ENCODE measurements at regions not wholly inside any gene's neighbourhood (a gene's known extent, or its start where the extent isn't known, plus 50 kb on each side); places are given as distances from the start of the nearest gene placed in this dataset.

DNA sequence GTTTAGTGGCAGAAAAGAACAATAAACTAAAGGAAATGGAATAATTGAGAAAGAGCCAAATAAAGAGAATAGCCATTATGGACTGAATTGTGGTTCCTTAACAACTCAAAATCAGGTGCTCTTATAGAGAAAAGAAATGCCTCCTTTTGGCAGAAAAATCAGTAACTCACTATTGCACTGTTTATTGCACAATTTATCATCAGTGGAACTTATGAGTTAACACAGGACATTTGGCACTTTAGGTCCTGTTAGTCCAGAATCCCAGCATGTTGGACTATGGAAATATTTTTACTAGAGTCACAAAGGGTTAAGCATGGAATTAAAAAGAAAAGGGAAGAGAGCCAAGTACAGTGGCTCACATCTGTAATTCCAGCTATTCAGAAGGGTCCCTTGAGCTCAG lies 53.8 kb upstream of the JMY start:
- ATAC-seq (ENCODE audit: low read depth) (no peak), DNase-seq (ENCODE audit: low spot score) (no peak)
- H3K4me3 ChIP-seq (ENCODE audit: severe bottlenecking): no peak overlapping the region
- H3K9me3 ChIP-seq (ENCODE audit: severe bottlenecking): no peaks in the 10 kb centered on the region
- H3K27ac ChIP-seq (ENCODE audit: poor library complexity, severe bottlenecking): peak overlapping the region; percentile 35
- TF ChIP-seq, protein P1, sequence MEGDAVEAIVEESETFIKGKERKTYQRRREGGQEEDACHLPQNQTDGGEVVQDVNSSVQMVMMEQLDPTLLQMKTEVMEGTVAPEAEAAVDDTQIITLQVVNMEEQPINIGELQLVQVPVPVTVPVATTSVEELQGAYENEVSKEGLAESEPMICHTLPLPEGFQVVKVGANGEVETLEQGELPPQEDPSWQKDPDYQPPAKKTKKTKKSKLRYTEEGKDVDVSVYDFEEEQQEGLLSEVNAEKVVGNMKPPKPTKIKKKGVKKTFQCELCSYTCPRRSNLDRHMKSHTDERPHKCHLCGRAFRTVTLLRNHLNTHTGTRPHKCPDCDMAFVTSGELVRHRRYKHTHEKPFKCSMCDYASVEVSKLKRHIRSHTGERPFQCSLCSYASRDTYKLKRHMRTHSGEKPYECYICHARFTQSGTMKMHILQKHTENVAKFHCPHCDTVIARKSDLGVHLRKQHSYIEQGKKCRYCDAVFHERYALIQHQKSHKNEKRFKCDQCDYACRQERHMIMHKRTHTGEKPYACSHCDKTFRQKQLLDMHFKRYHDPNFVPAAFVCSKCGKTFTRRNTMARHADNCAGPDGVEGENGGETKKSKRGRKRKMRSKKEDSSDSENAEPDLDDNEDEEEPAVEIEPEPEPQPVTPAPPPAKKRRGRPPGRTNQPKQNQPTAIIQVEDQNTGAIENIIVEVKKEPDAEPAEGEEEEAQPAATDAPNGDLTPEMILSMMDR (IDR thresholded peaks at IDR 0.05; ENCODE audit: poor library complexity, severe bottlenecking): no peak
- H3K4me1 ChIP-seq (ENCODE audit: insufficient read depth, poor library complexity, severe bottlenecking): peaks cover 22% of the 10 kb centered on the region
- no peaks in the 10 kb centered on the region for H3K27me3 ChIP-seq (ENCODE audit: insufficient read depth, poor library complexity, severe bottlenecking)
- H3K36me3 ChIP-seq (ENCODE audit: low read depth): no peaks in the 10 kb centered on the region

DNA sequence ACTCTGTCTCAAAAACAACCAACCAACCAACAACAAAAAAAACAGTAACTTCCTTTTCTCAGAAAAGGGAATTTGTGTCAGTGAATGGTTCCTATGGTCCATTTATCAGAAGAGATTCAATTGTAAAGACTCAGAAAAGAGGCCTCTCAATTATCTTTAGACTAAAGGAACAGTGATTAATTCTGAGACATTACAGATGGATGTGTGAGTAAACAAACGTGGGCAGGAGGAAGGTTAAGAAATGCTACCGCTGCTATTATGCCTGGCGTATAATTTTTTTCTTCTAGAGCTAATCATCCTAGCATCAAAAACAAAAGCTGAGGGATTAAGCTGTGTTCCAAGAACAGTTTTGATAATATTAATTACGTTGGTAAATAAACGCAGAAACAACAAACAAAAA lies 52.9 kb upstream of the JMY start:
- Histone ChIP-seq H3K27me3 (ENCODE audit: insufficient read depth, poor library complexity, severe bottlenecking) (no peaks in the 10 kb centered on the region), H3K4me3 (ENCODE audit: severe bottlenecking) (no peak overlapping the region), H3K4me1 (ENCODE audit: insufficient read depth, poor library complexity, severe bottlenecking) (peaks cover 22% of the 10 kb centered on the region), H3K27ac (ENCODE audit: poor library complexity, severe bottlenecking) (peak overlapping the region; percentile 35), H3K9me3 (ENCODE audit: severe bottlenecking) (no peaks in the 10 kb centered on the region), H3K36me3 (ENCODE audit: low read depth) (no peaks in the 10 kb centered on the region)
- DNase-seq (ENCODE audit: low spot score): no peak
- peak; percentile 77 for ATAC-seq (ENCODE audit: low read depth)
- TF ChIP-seq, protein P1 (IDR thresholded peaks at IDR 0.05; ENCODE audit: poor library complexity, severe bottlenecking): no peak

DNA sequence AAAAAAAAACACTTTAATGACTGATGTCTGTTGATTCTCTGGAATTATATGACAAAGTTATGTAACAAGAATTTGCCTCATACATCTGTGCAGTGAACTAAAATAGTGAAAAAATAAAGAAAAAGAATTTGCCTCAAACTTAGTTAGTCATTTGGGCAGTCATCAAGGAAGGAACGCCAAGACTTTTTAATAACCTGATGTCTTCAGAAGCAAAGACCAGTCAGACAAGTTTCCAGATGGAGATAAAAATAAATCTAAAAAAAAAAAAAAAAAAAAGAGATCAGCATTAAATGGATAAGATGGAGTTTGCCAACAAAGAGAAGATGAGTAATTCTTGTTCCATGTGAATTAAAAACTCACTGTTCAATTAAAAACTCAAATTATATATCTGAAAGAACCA lies 52.3 kb upstream of the JMY start:
- H3K9me3 ChIP-seq (ENCODE audit: severe bottlenecking): no peaks in the 10 kb centered on the region
- H3K27ac ChIP-seq (ENCODE audit: poor library complexity, severe bottlenecking): peak overlapping the region; percentile 35
- DNase-seq (ENCODE audit: low spot score) (no peak), ATAC-seq (ENCODE audit: low read depth) (peak; percentile 50; the same call in 2 of the 3 replicates)
- H3K27me3 ChIP-seq (ENCODE audit: insufficient read depth, poor library complexity, severe bottlenecking): no peaks in the 10 kb centered on the region
- TF ChIP-seq, protein P1 (IDR thresholded peaks at IDR 0.05; ENCODE audit: poor library complexity, severe bottlenecking): no peak
- no peaks in the 10 kb centered on the region for H3K36me3 ChIP-seq (ENCODE audit: low read depth)
- peaks cover 22% of the 10 kb centered on the region for H3K4me1 ChIP-seq (ENCODE audit: insufficient read depth, poor library complexity, severe bottlenecking)
- no peak overlapping the region for H3K4me3 ChIP-seq (ENCODE audit: severe bottlenecking)

DNA sequence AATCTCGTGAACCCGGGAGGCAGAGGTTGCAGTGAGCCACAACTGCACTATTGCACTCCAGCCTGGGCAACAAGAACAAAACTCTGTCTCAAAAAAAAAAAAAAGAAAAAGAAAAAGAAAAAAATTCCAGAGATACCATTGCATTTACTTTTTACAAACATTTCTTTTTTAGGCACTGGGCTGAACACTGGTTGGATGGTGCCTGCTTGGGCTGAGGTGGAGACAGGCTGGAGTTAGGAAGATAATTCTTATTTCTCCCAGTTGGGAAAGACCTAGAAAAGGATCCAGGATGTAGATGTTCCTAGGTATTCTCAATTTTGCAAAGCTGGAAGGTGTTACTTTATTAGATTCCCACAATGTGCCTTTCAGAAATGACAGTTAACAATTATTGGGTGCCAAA lies 49.9 kb upstream of the JMY start:
- ATAC-seq (ENCODE audit: low read depth) (no peak), DNase-seq (ENCODE audit: low spot score) (no peak)
- Histone ChIP-seq H3K27me3 (ENCODE audit: insufficient read depth, poor library complexity, severe bottlenecking) (no peaks in the 10 kb centered on the region), H3K36me3 (ENCODE audit: low read depth) (no peaks in the 10 kb centered on the region), H3K27ac (ENCODE audit: poor library complexity, severe bottlenecking) (no peak overlapping the region), H3K9me3 (ENCODE audit: severe bottlenecking) (no peaks in the 10 kb centered on the region), H3K4me1 (ENCODE audit: insufficient read depth, poor library complexity, severe bottlenecking) (peaks cover 21% of the 10 kb centered on the region), H3K4me3 (ENCODE audit: severe bottlenecking) (no peak overlapping the region)
- TF ChIP-seq, protein P1 (IDR thresholded peaks at IDR 0.05; ENCODE audit: poor library complexity, severe bottlenecking): no peak
